H9 (cell line): ENCODE measurements at regions not wholly inside any gene's neighbourhood (a gene's known extent, or its start where the extent isn't known, plus 50 kb on each side); places are given as distances from the start of the nearest gene placed in this dataset.

ENCODE experiments used
- DNase-seq: peaks from one replicate; pipeline ENCODE4 v3.0.0-alpha.2; 2017
- H2AFZ ChIP-seq: one replicate; pipeline ENCODE4 v1.6.1; 2013; ENCODE audit warnings: mild to moderate bottlenecking, low read length, control low read depth, moderate library complexity
- H2AK5ac ChIP-seq: 2 replicates; pipeline ENCODE4 v1.6.1; 2013; ENCODE audit warnings: low read length, control low read depth, mixed read lengths; ENCODE audit not compliant: insufficient read length
- H2BK120ac ChIP-seq: one replicate; pipeline ENCODE4 v1.6.1; 2013; ENCODE audit warnings: low read depth, mild to moderate bottlenecking, low read length, control low read depth, inconsistent platforms; ENCODE audit not compliant: poor library complexity, severe bottlenecking
- H2BK12ac ChIP-seq: 2 replicates; pipeline ENCODE4 v1.6.1; 2013; ENCODE audit warnings: low read length, control low read depth, mixed read lengths, low read depth; ENCODE audit not compliant: insufficient read length
- H2BK15ac ChIP-seq: 2 replicates; pipeline ENCODE4 v1.6.1; 2013; ENCODE audit warnings: low read depth, low read length, control low read depth
- H2BK20ac ChIP-seq: one replicate; pipeline ENCODE4 v1.6.1; 2013; ENCODE audit warnings: low read depth, mild to moderate bottlenecking, low read length, control low read depth, inconsistent platforms; ENCODE audit not compliant: poor library complexity, severe bottlenecking
- H2BK5ac ChIP-seq: 2 replicates; pipeline ENCODE4 v1.6.1; 2013; ENCODE audit warnings: low read length, control low read depth, mixed read lengths; ENCODE audit not compliant: insufficient read length
- H3K14ac ChIP-seq: 2 replicates; pipeline ENCODE4 v1.6.1; 2013; ENCODE audit warnings: low read length, control low read depth; ENCODE audit not compliant: insufficient read depth
- H3K18ac ChIP-seq: 2 replicates; pipeline ENCODE4 v1.6.1; 2013; ENCODE audit warnings: low read depth, mild to moderate bottlenecking, mixed read lengths, low read length, control low read depth; ENCODE audit not compliant: insufficient read length
- H3K23ac ChIP-seq: 2 replicates; pipeline ENCODE4 v1.6.1; 2013; ENCODE audit warnings: low read length, control low read depth, mixed read lengths, low read depth; ENCODE audit not compliant: insufficient read length
- H3K23me2 ChIP-seq: 2 replicates; pipeline ENCODE4 v1.6.1; 2013; ENCODE audit warnings: low read depth, mild to moderate bottlenecking, mixed read lengths, low read length, control low read depth; ENCODE audit not compliant: insufficient read length, poor library complexity, severe bottlenecking
- H3K27ac ChIP-seq: 2 replicates; pipeline ENCODE4 v1.5.1; 2013; ENCODE audit warnings: low read length, control low read depth, mixed read lengths, low read depth; ENCODE audit not compliant: insufficient read length
- H3K27me3 ChIP-seq: 2 replicates; pipeline ENCODE4 v1.6.1; 2013; ENCODE audit warnings: low read length, control low read depth, inconsistent platforms; ENCODE audit not compliant: insufficient read depth
- H3K4ac ChIP-seq: 2 replicates; pipeline ENCODE4 v1.6.1; 2013; ENCODE audit warnings: low read depth, mild to moderate bottlenecking, control low read depth, inconsistent platforms, low read length, moderate library complexity
- H3K4me1 ChIP-seq: 2 replicates; pipeline ENCODE4 v1.6.1; 2013; ENCODE audit warnings: low read length, control low read depth, inconsistent platforms; ENCODE audit not compliant: insufficient read depth
- H3K4me2 ChIP-seq: 2 replicates; pipeline ENCODE4 v1.6.1; 2013; ENCODE audit warnings: low read length, control low read depth, mixed read lengths; ENCODE audit not compliant: insufficient read length, insufficient read depth
- H3K56ac ChIP-seq: 2 replicates; pipeline ENCODE4 v1.6.1; 2013; ENCODE audit warnings: low read depth, mild to moderate bottlenecking, mixed read lengths, low read length, control low read depth; ENCODE audit not compliant: insufficient read length
- H3K79me1 ChIP-seq: 2 replicates; pipeline ENCODE4 v1.6.1; 2013; ENCODE audit warnings: low read depth, mild to moderate bottlenecking, moderate library complexity, low read length, control low read depth, inconsistent platforms; ENCODE audit not compliant: insufficient read depth, poor library complexity, severe bottlenecking
- H3K79me2 ChIP-seq: 2 replicates; pipeline ENCODE4 v1.6.1; 2013; ENCODE audit warnings: low read length, control low read depth, inconsistent platforms; ENCODE audit not compliant: insufficient read depth
- H3K9ac ChIP-seq: 2 replicates; pipeline ENCODE4 v1.6.1; 2013; ENCODE audit warnings: low read length, control low read depth, mixed read lengths; ENCODE audit not compliant: insufficient read length; ENCODE audit errors: extremely low read depth
- H3K9me3 ChIP-seq: one replicate; pipeline ENCODE4 v1.6.1; 2013; ENCODE audit warnings: low read depth, low read length, inconsistent platforms; ENCODE audit not compliant: control insufficient read depth
- H3T11ph ChIP-seq: one replicate; pipeline ENCODE4 v1.6.1; 2013; ENCODE audit warnings: mild to moderate bottlenecking, low read length, control low read depth, inconsistent platforms
- H4K20me1 ChIP-seq: one replicate; pipeline ENCODE4 v1.6.1; 2013; ENCODE audit not compliant: control insufficient read depth, insufficient read length, insufficient read depth
- H4K5ac ChIP-seq: 2 replicates; pipeline ENCODE4 v1.6.1; 2013; ENCODE audit warnings: low read depth, mild to moderate bottlenecking, mixed read lengths, low read length, control low read depth; ENCODE audit not compliant: insufficient read length
- H4K8ac ChIP-seq: replicated peaks from 2 replicates; pipeline ENCODE4 v1.6.1; 2013; ENCODE audit warnings: low read length, control low read depth, mixed read lengths, low read depth; ENCODE audit not compliant: insufficient read length
- H4K91ac ChIP-seq: 2 replicates; pipeline ENCODE4 v1.6.1; 2013; ENCODE audit warnings: low read depth, mild to moderate bottlenecking, moderate library complexity, mixed read lengths, low read length, control low read depth; ENCODE audit not compliant: insufficient read length
- H3K27ac Mint-ChIP-seq, 3 experiments: 2 replicates in 2 of 3; 3 replicates in 1 of 3; pipeline ENCODE4 v1.8.0; 2020 to 2021; ENCODE audit warnings: mixed read lengths in 3 of 3, mild to moderate bottlenecking in 1 of 3, moderate library complexity in 1 of 3
- H3K27me3 Mint-ChIP-seq: 2 replicates; pipeline ENCODE4 v1.8.0; 2021; ENCODE audit warnings: low read depth, mild to moderate bottlenecking, moderate library complexity, mixed read lengths
- H3K36me3 Mint-ChIP-seq, 3 experiments: 2 replicates in 2 of 3; 3 replicates in 1 of 3; pipeline ENCODE4 v1.8.0; 2020 to 2021; ENCODE audit warnings: low read depth in 3 of 3, mixed read lengths in 3 of 3; ENCODE audit not compliant: insufficient read depth in 1 of 3
- H3K4me1 Mint-ChIP-seq, 2 experiments: 2 replicates each; pipeline ENCODE4 v1.8.0; 2020; ENCODE audit warnings: mixed read lengths in 2 of 2
- H3K4me3 Mint-ChIP-seq, 2 experiments: 2 replicates in 1 of 2; 3 replicates in 1 of 2; pipeline ENCODE4 v1.8.0; 2020 to 2021; ENCODE audit warnings: mild to moderate bottlenecking in 2 of 2, mixed read lengths in 2 of 2, moderate library complexity in 1 of 2
- H3K9me3 Mint-ChIP-seq, 2 experiments: 2 replicates in 1 of 2; 3 replicates in 1 of 2; pipeline ENCODE4 v1.8.0; 2020; ENCODE audit warnings: mild to moderate bottlenecking in 2 of 2, mixed read lengths in 2 of 2, moderate library complexity in 1 of 2
- CTCF ChIP-seq: fragments of 200-600 bp; sonication (generic); conservative IDR thresholded peaks from 3 replicates; pipeline ENCODE4 v1.8.0; 2021; ENCODE audit warnings: antibody characterized with exemption, mild to moderate bottlenecking
- WGBS: extraction: QIAGEN DNeasy Blood & Tissue Kit; methylation state at CpG from one replicate; pipeline ENCODE4 v1.1.7; 2013; ENCODE audit warnings: missing lambda C conversion rate, low lambda C conversion rate, mixed read lengths; ENCODE audit not compliant: insufficient read length; ENCODE audit errors: extremely low coverage; 5-methylcytosine and 5-hydroxymethylcytosine counted together

- Histone ChIP-seq H3K14ac (no peak overlapping the region), H3K4me1 (no peaks in the 10 kb centered on the region), H2BK5ac (no peak overlapping the region), H4K20me1 (no peaks in the 10 kb centered on the region), H4K5ac (no peak overlapping the region), H2AFZ (no peak overlapping the region), H3K18ac (no peak overlapping the region), H4K8ac (no peak overlapping the region), H3K27ac (no peak overlapping the region), H3T11ph (no peak overlapping the region), H3K4me2 (no peak overlapping the region), H3K4ac (no peak overlapping the region), H3K56ac (no peak overlapping the region), H3K23me2 (no peaks in the 10 kb centered on the region), H2BK20ac (no peak overlapping the region), H3K9me3 (no peaks in the 10 kb centered on the region), H2BK15ac (no peak overlapping the region), H3K23ac (no peak overlapping the region), H3K9ac (no peak overlapping the region), H3K79me1 (no peaks in the 10 kb centered on the region), H3K79me2 (no peaks in the 10 kb centered on the region), H3K27me3 (no peaks in the 10 kb centered on the region), H2AK5ac (no peak overlapping the region), H2BK120ac (no peak overlapping the region), H2BK12ac (no peak overlapping the region), H4K91ac (no peak overlapping the region)
- H3K27ac Mint-ChIP-seq: peak overlapping the region in 1 of 3 experiments; percentile 46; a peak in 1 of 7 replicates
- WGBS: no CpG with 5 or more reads among the region's 5 CpGs
- H3K36me3 Mint-ChIP-seq: no peaks in the 10 kb centered on the region; a peak in 1 of 7 replicates
- no peaks in the 10 kb centered on the region for H3K4me1 Mint-ChIP-seq
- no peak for DNase-seq
- H3K9me3 Mint-ChIP-seq: no peaks in the 10 kb centered on the region
- no peak overlapping the region for H3K4me3 Mint-ChIP-seq
- TF ChIP-seq CTCF: no peak
- H3K27me3 Mint-ChIP-seq: no peaks in the 10 kb centered on the region
Observed at GRCh38 chr3:189577050-189577951, 53.9 kb upstream of the TP63 start.
